ENCODE measurements at regions not wholly inside any gene's neighbourhood (a gene's known extent, or its start where the extent isn't known, plus 50 kb on each side); places are given as distances from the start of the nearest gene placed in this dataset.

DNA sequence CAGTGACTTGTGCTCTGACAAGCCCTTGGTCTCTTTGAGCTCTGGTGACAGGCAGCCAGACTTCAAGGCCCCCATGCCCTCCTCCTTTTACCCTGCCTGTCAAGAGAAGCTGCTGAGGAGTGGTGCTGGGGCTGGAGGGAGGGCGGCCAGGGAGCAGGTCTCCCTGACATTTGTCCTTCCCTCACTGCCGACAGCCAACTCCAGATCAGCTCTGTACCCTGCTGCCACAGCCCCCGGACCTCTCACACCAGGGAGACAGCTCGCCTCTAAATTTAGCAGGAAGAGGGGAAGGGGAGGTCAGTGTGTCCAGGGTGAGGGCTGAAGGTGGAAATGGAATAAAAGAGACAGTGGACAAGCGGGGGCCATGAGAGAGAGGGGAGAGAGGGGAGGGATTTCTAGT, 155.8 kb downstream of the TDRD15 start:
- no peaks in the 10 kb centered on the region for H3K27me3 Mint-ChIP-seq

GRCh38 chr2:21280793-21281192, 157.0 kb downstream of the TDRD15 start:
- no peak overlapping the region for H3K4me3 Mint-ChIP-seq

More for the DNA sequence above, 155.8 kb downstream of the TDRD15 start:
- no peaks in the 10 kb centered on the region for H3K9me3 ChIP-seq (ENCODE audit: control insufficient read depth, low read length, poor library complexity, severe bottlenecking)
- H3K36me3 Mint-ChIP-seq (ENCODE audit: low read depth) = no peaks in the 10 kb centered on the region
- DNase-seq (no peak), ATAC-seq (no peak)
- H3K27ac Mint-ChIP-seq = no peak overlapping the region
- no peak overlapping the region for H3K4me3 Mint-ChIP-seq
- H3K4me1 Mint-ChIP-seq = no peaks in the 10 kb centered on the region

GRCh38 chr2:21281384-21281783, 157.6 kb downstream of the TDRD15 start:
- Mint-ChIP-seq H3K36me3 (ENCODE audit: low read depth) (no peaks in the 10 kb centered on the region), H3K27ac (no peak overlapping the region), H3K4me1 (no peaks in the 10 kb centered on the region), H3K4me3 (no peak overlapping the region), H3K27me3 (no peaks in the 10 kb centered on the region)
- DNase-seq (no peak), ATAC-seq (no peak)
- H3K9me3 ChIP-seq (ENCODE audit: control insufficient read depth, low read length, poor library complexity, severe bottlenecking) = no peaks in the 10 kb centered on the region

More at GRCh38 chr2:21280793-21281192, 157.0 kb downstream of the TDRD15 start:
- Mint-ChIP-seq H3K4me1 (no peaks in the 10 kb centered on the region), H3K27ac (no peak overlapping the region), H3K27me3 (no peaks in the 10 kb centered on the region), H3K36me3 (ENCODE audit: low read depth) (no peaks in the 10 kb centered on the region)
- ATAC-seq = no peak
- DNase-seq = no peak
- H3K9me3 ChIP-seq (ENCODE audit: control insufficient read depth, low read length, poor library complexity, severe bottlenecking) = no peaks in the 10 kb centered on the region

- no peak overlapping the region for H3K27ac Mint-ChIP-seq
- no peak for ATAC-seq
- DNase-seq = no peak
- no peaks in the 10 kb centered on the region for H3K4me1 Mint-ChIP-seq
- H3K36me3 Mint-ChIP-seq (ENCODE audit: low read depth) = no peaks in the 10 kb centered on the region
- no peaks in the 10 kb centered on the region for H3K27me3 Mint-ChIP-seq
- no peak overlapping the region for H3K4me3 Mint-ChIP-seq
- no peaks in the 10 kb centered on the region for H3K9me3 ChIP-seq (ENCODE audit: control insufficient read depth, low read length, poor library complexity, severe bottlenecking)
These were observed 158.2 kb downstream of the TDRD15 start for GRCh38 chr2:21281791-21282514.

DNA sequence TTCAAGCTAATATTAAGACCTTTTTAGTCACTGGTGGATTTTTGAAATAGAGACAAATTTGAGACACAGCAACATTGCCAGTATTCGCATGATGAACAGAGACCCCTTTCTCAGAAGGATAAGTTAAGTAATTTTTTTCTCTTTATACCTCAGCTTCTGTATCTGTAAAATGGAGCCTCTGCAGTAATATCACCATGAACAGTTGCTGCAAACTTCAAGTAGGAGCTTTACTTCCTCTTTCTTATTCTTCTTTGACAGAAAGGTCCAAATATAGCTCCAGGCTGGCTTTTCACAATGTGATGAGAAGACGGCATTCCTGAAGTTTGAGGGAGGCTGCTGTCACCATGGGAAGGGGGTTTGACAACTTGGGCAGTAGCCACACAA, 158.7 kb downstream of the TDRD15 start:
- Mint-ChIP-seq H3K36me3 (ENCODE audit: low read depth) (no peaks in the 10 kb centered on the region), H3K27ac (no peak overlapping the region), H3K27me3 (no peaks in the 10 kb centered on the region), H3K4me1 (no peaks in the 10 kb centered on the region), H3K4me3 (no peak overlapping the region)
- DNase-seq (no peak), ATAC-seq (no peak)
- H3K9me3 ChIP-seq (ENCODE audit: control insufficient read depth, low read length, poor library complexity, severe bottlenecking) = no peaks in the 10 kb centered on the region

GRCh38 chr2:21288299-21288698, 164.5 kb downstream of the TDRD15 start:
- no peak for DNase-seq
- no peaks in the 10 kb centered on the region for H3K9me3 ChIP-seq (ENCODE audit: control insufficient read depth, low read length, poor library complexity, severe bottlenecking)
- H3K4me1 Mint-ChIP-seq = no peaks in the 10 kb centered on the region
- no peaks in the 10 kb centered on the region for H3K27me3 Mint-ChIP-seq
- ATAC-seq = no peak
- no peak overlapping the region for H3K4me3 Mint-ChIP-seq
- no peaks in the 10 kb centered on the region for H3K36me3 Mint-ChIP-seq (ENCODE audit: low read depth)
- H3K27ac Mint-ChIP-seq = no peak overlapping the region

DNA sequence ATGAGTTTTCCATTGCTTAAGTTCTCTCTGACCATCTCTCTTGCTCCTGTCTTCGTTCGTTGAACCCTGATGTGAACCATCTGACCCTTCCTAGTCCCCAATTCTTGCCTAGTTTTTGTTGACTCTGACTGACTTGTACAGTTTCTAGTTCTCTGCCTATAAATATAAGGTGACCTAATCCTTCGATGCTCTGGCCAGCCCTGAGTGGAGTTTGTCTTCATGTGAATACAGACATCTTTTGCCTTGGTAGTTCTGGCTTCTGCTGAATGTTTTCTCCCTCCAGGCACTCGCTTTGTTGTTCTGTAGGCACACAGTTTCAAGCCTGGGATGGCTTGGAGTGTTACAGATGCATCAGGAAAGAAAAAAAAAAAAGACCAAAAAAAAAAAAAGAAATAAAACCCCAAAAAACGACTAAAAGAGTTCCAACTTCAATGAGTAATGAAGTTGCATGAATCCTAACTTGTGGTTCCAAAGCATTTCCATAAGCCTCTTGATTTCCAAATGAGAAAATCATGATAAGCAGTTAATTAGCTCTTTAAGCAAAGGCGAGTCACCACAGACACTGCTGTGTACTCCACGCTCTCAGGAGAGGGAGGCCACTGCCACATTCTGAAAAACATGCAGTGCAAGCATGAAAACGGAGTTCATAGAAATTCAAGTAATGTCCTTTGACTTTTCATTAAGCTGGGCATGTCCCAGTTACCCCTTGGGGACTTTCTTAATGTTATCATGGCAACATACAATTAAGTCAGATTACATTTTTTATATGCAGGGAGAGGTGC, 165.2 kb downstream of the TDRD15 start:
- H3K9me3 ChIP-seq (ENCODE audit: control insufficient read depth, low read length, poor library complexity, severe bottlenecking) = no peaks in the 10 kb centered on the region
- H3K36me3 Mint-ChIP-seq (ENCODE audit: low read depth) = no peaks in the 10 kb centered on the region
- H3K4me3 Mint-ChIP-seq = no peak overlapping the region
- DNase-seq (no peak), ATAC-seq (no peak)
- no peak overlapping the region for H3K27ac Mint-ChIP-seq
- H3K27me3 Mint-ChIP-seq = no peaks in the 10 kb centered on the region
- no peaks in the 10 kb centered on the region for H3K4me1 Mint-ChIP-seq

- H3K36me3 Mint-ChIP-seq (ENCODE audit: low read depth) = no peaks in the 10 kb centered on the region
- no peaks in the 10 kb centered on the region for H3K27me3 Mint-ChIP-seq
- no peak overlapping the region for H3K27ac Mint-ChIP-seq
- H3K4me1 Mint-ChIP-seq = no peaks in the 10 kb centered on the region
- ATAC-seq = no peak
- no peaks in the 10 kb centered on the region for H3K9me3 ChIP-seq (ENCODE audit: control insufficient read depth, low read length, poor library complexity, severe bottlenecking)
- no peak for DNase-seq
- H3K4me3 Mint-ChIP-seq = no peak overlapping the region
These were observed 165.8 kb downstream of the TDRD15 start for GRCh38 chr2:21289551-21289950.

DNA sequence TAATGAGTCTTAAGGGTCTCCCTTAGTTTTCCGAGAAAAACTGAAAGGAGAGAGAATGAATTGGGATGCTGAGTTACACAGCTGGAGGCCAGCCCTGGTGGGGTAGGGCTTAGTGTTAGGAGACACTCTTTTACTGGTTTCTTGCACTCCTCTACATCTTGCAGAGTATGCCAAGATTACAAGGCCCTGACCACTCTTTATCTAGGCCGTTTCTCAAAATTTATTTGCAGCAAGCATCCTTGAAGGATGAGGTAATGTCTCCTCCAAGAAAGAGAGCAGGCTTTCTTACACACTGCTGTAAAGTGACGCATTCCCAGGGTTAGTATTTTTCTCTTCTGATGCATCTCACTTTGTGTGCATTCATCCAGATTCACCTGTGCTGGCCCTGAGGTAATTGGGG, 166.2 kb downstream of the TDRD15 start:
- H3K9me3 ChIP-seq (ENCODE audit: control insufficient read depth, low read length, poor library complexity, severe bottlenecking) = no peaks in the 10 kb centered on the region
- Mint-ChIP-seq H3K27ac (no peak overlapping the region), H3K36me3 (ENCODE audit: low read depth) (no peaks in the 10 kb centered on the region), H3K4me3 (no peak overlapping the region), H3K4me1 (no peaks in the 10 kb centered on the region), H3K27me3 (no peaks in the 10 kb centered on the region)
- ATAC-seq (no peak), DNase-seq (no peak)

- ATAC-seq (no peak), DNase-seq (no peak)
- no peaks in the 10 kb centered on the region for H3K4me1 Mint-ChIP-seq
- no peaks in the 10 kb centered on the region for H3K27me3 Mint-ChIP-seq
- no peaks in the 10 kb centered on the region for H3K9me3 ChIP-seq (ENCODE audit: control insufficient read depth, low read length, poor library complexity, severe bottlenecking)
- no peak overlapping the region for H3K27ac Mint-ChIP-seq
- no peaks in the 10 kb centered on the region for H3K36me3 Mint-ChIP-seq (ENCODE audit: low read depth)
- no peak overlapping the region for H3K4me3 Mint-ChIP-seq
These were observed 167.7 kb downstream of the TDRD15 start for GRCh38 chr2:21291426-21291825.

GRCh38 chr2:21294446-21294845, 170.7 kb downstream of the TDRD15 start:
- ATAC-seq (no peak), DNase-seq (no peak)
- Mint-ChIP-seq H3K4me3 (no peak overlapping the region), H3K4me1 (no peaks in the 10 kb centered on the region), H3K36me3 (ENCODE audit: low read depth) (no peaks in the 10 kb centered on the region), H3K27ac (no peak overlapping the region), H3K27me3 (no peaks in the 10 kb centered on the region)
- H3K9me3 ChIP-seq (ENCODE audit: control insufficient read depth, low read length, poor library complexity, severe bottlenecking) = no peaks in the 10 kb centered on the region

DNA sequence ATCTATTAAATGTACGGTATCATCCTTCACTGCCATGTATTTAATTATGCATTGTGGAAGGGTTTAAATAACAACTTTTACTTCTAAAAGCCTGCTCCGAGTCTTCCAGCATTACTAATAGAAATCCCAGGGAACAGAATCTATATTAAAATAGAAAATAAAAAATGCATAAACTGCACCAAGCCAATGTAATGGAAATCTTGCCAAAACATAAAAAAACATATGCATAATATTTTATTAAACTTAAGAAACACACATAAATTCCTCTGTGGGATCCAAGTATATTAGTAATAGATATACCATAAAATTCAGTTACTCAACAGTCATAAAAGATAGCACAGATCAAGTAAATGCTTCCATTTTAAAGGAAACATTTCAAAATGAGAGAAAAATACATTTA, 175.6 kb downstream of the TDRD15 start:
- H3K27ac Mint-ChIP-seq = no peak overlapping the region
- no peaks in the 10 kb centered on the region for H3K4me1 Mint-ChIP-seq
- no peak overlapping the region for H3K4me3 Mint-ChIP-seq
- DNase-seq (no peak), ATAC-seq (no peak)
- no peaks in the 10 kb centered on the region for H3K9me3 ChIP-seq (ENCODE audit: control insufficient read depth, low read length, poor library complexity, severe bottlenecking)
- H3K27me3 Mint-ChIP-seq = no peaks in the 10 kb centered on the region
- no peaks in the 10 kb centered on the region for H3K36me3 Mint-ChIP-seq (ENCODE audit: low read depth)

DNA sequence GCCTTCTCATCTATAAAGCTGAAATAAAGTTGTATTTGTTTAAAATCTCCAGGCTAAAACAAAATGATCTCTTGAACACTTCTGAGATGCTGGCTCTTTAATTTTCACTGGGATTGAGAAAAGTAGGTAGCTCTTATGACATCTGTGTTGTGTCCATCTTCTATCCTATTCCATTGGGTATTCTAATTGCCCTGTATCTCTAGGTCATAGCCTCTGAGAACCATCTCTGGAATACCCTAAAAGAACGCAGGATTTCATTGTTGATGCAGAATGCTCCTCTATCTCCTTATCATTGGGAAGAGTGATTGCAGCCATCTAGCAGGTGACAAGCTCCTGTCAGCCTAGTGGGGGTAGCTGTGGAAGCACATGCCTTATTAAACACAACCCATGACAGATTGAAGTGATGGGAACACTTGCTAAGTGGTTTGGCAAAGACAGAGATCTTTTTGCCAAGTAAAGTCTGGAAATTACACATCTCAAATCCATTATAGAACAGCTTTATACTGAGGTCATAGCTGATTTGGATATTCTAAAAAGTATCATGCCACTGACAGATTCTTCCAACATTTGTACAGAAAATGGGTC, 178.2 kb downstream of the TDRD15 start:
- H3K9me3 ChIP-seq (ENCODE audit: control insufficient read depth, low read length, poor library complexity, severe bottlenecking) = no peaks in the 10 kb centered on the region
- no peak overlapping the region for H3K27ac Mint-ChIP-seq
- no peak for ATAC-seq

More for the DNA sequence above, 178.2 kb downstream of the TDRD15 start:
- H3K4me3 Mint-ChIP-seq = no peak overlapping the region
- DNase-seq = no peak
- no peaks in the 10 kb centered on the region for H3K36me3 Mint-ChIP-seq (ENCODE audit: low read depth)
- H3K4me1 Mint-ChIP-seq = no peaks in the 10 kb centered on the region
- no peaks in the 10 kb centered on the region for H3K27me3 Mint-ChIP-seq
